GM23248 (cell line): ENCODE measurements at regions not wholly inside any gene's neighbourhood (a gene's known extent, or its start where the extent isn't known, plus 50 kb on each side); places are given as distances from the start of the nearest gene placed in this dataset.

Experiments
- DNase-seq: peaks from one replicate; pipeline ENCODE4 v3.0.0-alpha.2; 2015
- H2AFZ ChIP-seq: fragments of 200-600 bp; sonication (generic); 2 replicates; pipeline ENCODE4 v1.6.1; 2016; ENCODE audit warnings: antibody characterized with exemption
- H3F3A ChIP-seq: fragments of 200-600 bp; sonication (generic); 2 replicates; pipeline ENCODE4 v1.6.1; 2016; ENCODE audit warnings: mild to moderate bottlenecking, antibody characterized with exemption, mixed run types; ENCODE audit not compliant: insufficient read depth
- H3K27ac ChIP-seq: fragments of 200-600 bp; sonication (generic); 2 replicates; pipeline ENCODE4 v1.5.1; 2016; ENCODE audit warnings: mild to moderate bottlenecking
- H3K27me3 ChIP-seq: fragments of 200-600 bp; sonication (generic); replicated peaks from 2 replicates; pipeline ENCODE4 v1.6.1; 2016; ENCODE audit warnings: mild to moderate bottlenecking; ENCODE audit not compliant: insufficient read depth
- H3K36me3 ChIP-seq: fragments of 200-600 bp; sonication (generic); 2 replicates; pipeline ENCODE4 v1.6.1; 2016; ENCODE audit warnings: low read depth, mild to moderate bottlenecking
- H3K4me1 ChIP-seq: fragments of 200-600 bp; sonication (generic); 2 replicates; pipeline ENCODE4 v1.6.1; 2016; ENCODE audit warnings: mild to moderate bottlenecking; ENCODE audit not compliant: insufficient read depth
- H3K4me2 ChIP-seq: fragments of 200-600 bp; sonication (generic); one replicate; pipeline ENCODE4 v1.6.1; 2016; ENCODE audit warnings: mild to moderate bottlenecking; ENCODE audit not compliant: unreplicated experiment
- H3K4me3 ChIP-seq: fragments of 200-600 bp; sonication (generic); 2 replicates; pipeline ENCODE4 v1.5.1; 2016; ENCODE audit warnings: mild to moderate bottlenecking
- H3K79me2 ChIP-seq: fragments of 200-600 bp; sonication (generic); 2 replicates; pipeline ENCODE4 v1.6.1; 2016; ENCODE audit warnings: mild to moderate bottlenecking; ENCODE audit not compliant: insufficient read depth
- H3K9ac ChIP-seq: fragments of 200-600 bp; sonication (generic); 2 replicates; pipeline ENCODE4 v1.6.1; 2016; ENCODE audit warnings: mild to moderate bottlenecking
- H3K9me2 ChIP-seq: fragments of 200-600 bp; sonication (generic); 2 replicates; pipeline ENCODE4 v1.6.1; 2016; ENCODE audit warnings: mixed run types, mild to moderate bottlenecking, moderate library complexity; ENCODE audit not compliant: insufficient read depth
- H3K9me3 ChIP-seq: fragments of 200-600 bp; sonication (generic); one replicate; pipeline ENCODE4 v1.6.1; 2017; ENCODE audit warnings: low read depth
- H4K20me1 ChIP-seq: fragments of 200-600 bp; sonication (generic); 2 replicates; pipeline ENCODE4 v1.6.0; 2016; ENCODE audit not compliant: insufficient read depth
- EZH2 ChIP-seq: fragments of 200-600 bp; sonication (generic); IDR thresholded peaks from 2 replicates; pipeline ENCODE4 v1.6.1; 2018; ENCODE audit warnings: antibody characterized with exemption, mild to moderate bottlenecking; ENCODE audit not compliant: insufficient read depth, poor library complexity, severe bottlenecking
- EZH2phosphoT487 ChIP-seq: fragments of 200-600 bp; sonication (generic); IDR thresholded peaks from 2 replicates; pipeline ENCODE4 v1.6.1; 2018; ENCODE audit warnings: antibody characterized with exemption, moderate library complexity, mild to moderate bottlenecking, low read depth; ENCODE audit not compliant: insufficient read depth
- WGBS, 2 experiments: methylation state at CpG; one replicate each; pipeline ENCODE4 v1.1.6; 2015 to 2017; ENCODE audit warnings: low lambda C conversion rate in 2 of 2, low coverage in 1 of 2; ENCODE audit errors: missing lambda C conversion rate in 2 of 2; 5-methylcytosine and 5-hydroxymethylcytosine counted together
- in situ Hi-C: fragments of 300-500 bp; cut with MboI; formaldehyde crosslinking; loops from 2 replicates; pipeline ENCODE4 v1.15.0; 2020

DNA sequence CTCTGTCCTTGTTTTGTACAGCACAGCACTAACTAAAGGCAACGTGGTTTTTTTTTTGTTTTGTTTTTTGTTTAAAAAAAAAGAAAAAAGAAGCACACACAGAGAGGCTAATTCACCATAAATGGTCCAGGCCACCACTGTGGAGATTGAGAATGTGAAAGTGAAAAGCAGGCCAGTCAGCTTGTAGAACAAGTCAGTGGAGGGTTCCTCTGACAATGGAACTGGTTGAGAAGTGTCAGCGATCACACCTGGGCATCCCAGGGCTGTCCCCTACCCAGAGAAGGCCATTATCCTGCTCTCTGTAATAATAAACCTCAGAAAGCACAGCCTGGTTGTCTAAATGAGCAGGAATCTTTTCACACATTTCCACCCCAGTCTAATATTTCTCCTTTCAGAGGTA, 119.6 kb upstream of the ZNF438 start:
- H3K4me3 ChIP-seq: no peak overlapping the region
- WGBS, 2 experiments: 76 to 79% methylated on average over 2 of the region's 2 CpGs
- H3K9me3 ChIP-seq: no peaks in the 10 kb centered on the region
- H3K9ac ChIP-seq: no peak overlapping the region
- in situ Hi-C loops: no loop called here
- H4K20me1 ChIP-seq: no peaks in the 10 kb centered on the region
- H3K27me3 ChIP-seq: no peaks in the 10 kb centered on the region
- peaks cover 11% of the 10 kb centered on the region; the same call in 1 of the 2 replicates for H3F3A ChIP-seq
- H3K4me1 ChIP-seq: peaks cover 13% of the 10 kb centered on the region
- no peaks in the 10 kb centered on the region for H3K9me2 ChIP-seq
- no peak for DNase-seq
- no peak overlapping the region for H2AFZ ChIP-seq
- no peak for TF ChIP-seq EZH2phosphoT487
- TF ChIP-seq EZH2: no peak
- no peak overlapping the region for H3K27ac ChIP-seq
- H3K4me2 ChIP-seq: no peak overlapping the region
- no peaks in the 10 kb centered on the region for H3K79me2 ChIP-seq
- H3K36me3 ChIP-seq: no peaks in the 10 kb centered on the region

DNA sequence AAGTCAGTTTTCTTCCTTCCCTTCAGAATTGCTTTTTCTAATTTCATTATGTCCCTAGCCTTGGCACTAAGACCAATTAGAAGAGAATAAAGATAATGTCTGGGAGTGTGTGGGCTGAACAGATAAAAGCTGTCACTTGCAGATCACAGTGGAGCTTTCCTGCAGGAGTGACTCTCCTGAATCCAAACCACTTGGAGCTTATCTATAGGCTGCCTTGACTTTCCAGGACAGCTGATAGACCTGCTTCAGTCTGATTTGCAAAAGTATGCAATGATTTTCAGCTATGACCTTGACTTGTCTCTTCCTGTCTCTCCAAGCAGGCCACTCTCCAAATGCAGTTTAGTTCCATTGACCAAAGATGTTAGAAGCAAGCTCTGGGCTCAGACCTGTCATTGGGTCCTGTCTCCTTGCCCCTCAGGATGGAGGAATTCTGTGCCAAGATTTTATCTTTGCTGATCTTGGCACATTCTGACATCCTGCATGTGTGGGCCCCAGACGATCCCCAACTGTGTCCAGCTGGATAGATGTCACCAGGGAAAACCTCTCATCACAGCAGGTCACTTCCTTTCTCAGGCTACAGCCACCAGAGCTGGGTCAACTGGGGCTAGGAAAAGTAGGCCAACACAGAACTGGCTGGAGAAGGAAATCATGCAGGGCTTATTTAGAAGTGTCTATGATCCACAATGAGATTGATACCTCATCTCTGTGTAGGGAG, 120.9 kb upstream of the ZNF438 start:
- Histone ChIP-seq H3K27me3 (no peaks in the 10 kb centered on the region), H3K27ac (no peak overlapping the region), H3K4me3 (no peak overlapping the region), H3K9ac (no peak overlapping the region), H3K9me2 (no peaks in the 10 kb centered on the region), H3K36me3 (no peaks in the 10 kb centered on the region), H3K79me2 (no peaks in the 10 kb centered on the region), H4K20me1 (no peaks in the 10 kb centered on the region), H2AFZ (no peak overlapping the region), H3F3A (peaks cover 12% of the 10 kb centered on the region), H3K4me1 (peaks cover 13% of the 10 kb centered on the region), H3K4me2 (no peak overlapping the region), H3K9me3 (no peaks in the 10 kb centered on the region)
- 74 to 94% methylated on average over 1 of the region's 1 CpG for WGBS, 2 experiments
- in situ Hi-C loops: no loop called here
- TF ChIP-seq EZH2phosphoT487 (no peak), EZH2 (no peak)
- no peak for DNase-seq

DNA sequence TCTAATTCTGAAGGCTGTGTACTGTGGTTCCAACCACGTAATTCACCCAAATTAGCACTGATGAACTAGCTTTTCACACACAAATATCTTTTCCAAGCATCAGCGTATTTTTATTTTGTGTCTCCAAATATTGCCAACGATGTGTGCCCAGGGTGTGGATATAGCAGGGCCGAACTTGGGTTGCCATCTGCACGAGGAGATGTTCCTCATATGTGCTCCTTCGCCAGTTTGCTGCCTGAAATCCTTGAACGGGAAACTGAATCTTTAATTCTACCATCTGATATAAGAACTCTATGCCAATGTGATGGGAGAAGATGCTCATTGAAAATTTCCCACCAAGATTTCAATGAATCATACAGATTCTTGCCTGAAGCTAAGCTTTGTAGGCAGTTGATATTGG, 121.5 kb upstream of the ZNF438 start:
- Histone ChIP-seq H2AFZ (no peak overlapping the region), H3K9ac (no peak overlapping the region), H3K4me1 (peaks cover 17% of the 10 kb centered on the region), H3K4me3 (no peak overlapping the region), H3K9me2 (no peaks in the 10 kb centered on the region), H3K27me3 (no peaks in the 10 kb centered on the region), H4K20me1 (no peaks in the 10 kb centered on the region), H3K36me3 (no peaks in the 10 kb centered on the region), H3K9me3 (no peaks in the 10 kb centered on the region), H3K27ac (no peak overlapping the region), H3F3A (peaks cover 15% of the 10 kb centered on the region), H3K79me2 (no peaks in the 10 kb centered on the region), H3K4me2 (no peak overlapping the region)
- in situ Hi-C loops: no loop called here
- no peak for TF ChIP-seq EZH2phosphoT487
- no peak for TF ChIP-seq EZH2
- 92 to 95% methylated on average over 7 of the region's 7 CpGs for WGBS, 2 experiments
- no peak for DNase-seq

DNA sequence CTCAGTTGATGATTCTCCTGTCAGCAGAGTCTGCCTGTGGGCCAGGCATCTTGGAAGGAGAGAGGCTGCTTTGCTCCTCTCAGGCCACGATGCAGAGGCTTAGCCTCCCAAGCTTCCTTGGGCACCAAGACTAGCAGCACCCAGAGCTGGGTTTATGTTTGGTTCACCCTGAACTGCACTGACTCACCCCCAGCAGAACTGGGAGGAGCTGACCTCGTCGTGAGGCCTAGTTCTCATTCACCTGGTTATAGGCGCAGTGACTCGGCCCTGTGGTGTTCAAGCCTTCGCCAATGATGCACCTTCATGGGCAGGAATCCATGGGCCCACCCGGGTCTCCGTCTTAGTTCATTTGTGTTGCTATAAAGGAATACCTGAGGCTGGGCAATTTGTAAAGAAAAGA, 122.0 kb upstream of the ZNF438 start:
- Histone ChIP-seq H3K9ac (no peak overlapping the region), H2AFZ (no peak overlapping the region), H3K36me3 (no peaks in the 10 kb centered on the region), H3K9me2 (no peaks in the 10 kb centered on the region), H3K27me3 (no peaks in the 10 kb centered on the region), H4K20me1 (no peaks in the 10 kb centered on the region), H3K9me3 (no peaks in the 10 kb centered on the region), H3K4me1 (peaks cover 19% of the 10 kb centered on the region), H3K4me2 (no peak overlapping the region), H3K27ac (no peak overlapping the region), H3K4me3 (no peak overlapping the region), H3K79me2 (no peaks in the 10 kb centered on the region), H3F3A (peaks cover 20% of the 10 kb centered on the region)
- no peak for DNase-seq
- WGBS, 2 experiments: 91 to 92% methylated on average over 8 of the region's 8 CpGs
- no peak for TF ChIP-seq EZH2phosphoT487
- TF ChIP-seq EZH2: no peak
- in situ Hi-C loops: no loop called here

DNA sequence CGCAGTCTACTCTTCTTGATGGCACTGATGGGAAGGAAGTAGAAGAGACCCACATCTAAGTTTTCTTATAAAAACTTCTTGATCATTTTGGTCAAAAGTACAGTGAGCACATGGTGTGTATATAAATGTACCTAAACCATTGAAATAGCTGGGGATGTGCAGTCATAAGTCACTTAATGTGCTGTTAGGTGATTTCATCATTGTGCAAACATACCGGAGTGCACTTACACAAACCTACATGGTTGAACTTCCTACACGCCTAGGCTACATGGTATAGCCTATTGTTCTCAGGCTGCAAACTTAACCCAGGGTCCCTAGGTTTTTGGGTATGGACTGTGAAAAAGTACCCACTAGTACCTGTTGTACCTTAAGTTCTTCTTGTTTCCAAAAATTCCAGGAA, 123.3 kb upstream of the ZNF438 start:
- H3K79me2 ChIP-seq: no peaks in the 10 kb centered on the region
- in situ Hi-C loops: no loop called here
- no peaks in the 10 kb centered on the region for H4K20me1 ChIP-seq
- WGBS, 2 experiments: 95 to 98% methylated on average over 3 of the region's 3 CpGs
- no peaks in the 10 kb centered on the region for H3K27me3 ChIP-seq
- no peaks in the 10 kb centered on the region for H3K9me2 ChIP-seq
- H3K36me3 ChIP-seq: no peaks in the 10 kb centered on the region
- no peak for TF ChIP-seq EZH2phosphoT487
- TF ChIP-seq EZH2: no peak
- no peaks in the 10 kb centered on the region for H3K9me3 ChIP-seq
- H2AFZ ChIP-seq: no peak overlapping the region
- H3K27ac ChIP-seq: no peak overlapping the region
- peaks cover 26% of the 10 kb centered on the region for H3F3A ChIP-seq
- no peak overlapping the region for H3K9ac ChIP-seq
- no peak overlapping the region for H3K4me2 ChIP-seq
- H3K4me1 ChIP-seq: peaks cover 19% of the 10 kb centered on the region
- no peak for DNase-seq
- no peak overlapping the region for H3K4me3 ChIP-seq
